Mucosa of stomach (tissue), 1 donor: ENCODE measurements at regions not wholly inside any gene's neighbourhood (a gene's known extent, or its start where the extent isn't known, plus 50 kb on each side); places are given as distances from the start of the nearest gene placed in this dataset.

Experiments
- H3K27me3 ChIP-seq: one replicate; pipeline ENCODE4 v1.7.0; 2013; ENCODE audit warnings: mild to moderate bottlenecking, low read length; ENCODE audit not compliant: control insufficient read depth, insufficient read depth
- H3K36me3 ChIP-seq: one replicate; pipeline ENCODE4 v1.7.0; 2013; ENCODE audit warnings: low read length; ENCODE audit not compliant: control insufficient read depth, insufficient read depth
- H3K4me1 ChIP-seq: one replicate; pipeline ENCODE4 v1.7.0; 2013; ENCODE audit warnings: mild to moderate bottlenecking, low read length; ENCODE audit not compliant: control insufficient read depth, insufficient read depth
- H3K4me3 ChIP-seq: one replicate; pipeline ENCODE4 v1.7.0; 2013; ENCODE audit warnings: low read length
- H3K9ac ChIP-seq: one replicate; pipeline ENCODE4 v1.7.0; 2013; ENCODE audit warnings: mild to moderate bottlenecking, low read length, moderate library complexity
- H3K9me3 ChIP-seq: one replicate; pipeline ENCODE4 v1.7.0; 2013; ENCODE audit warnings: mild to moderate bottlenecking, low read length, moderate library complexity; ENCODE audit not compliant: control insufficient read depth
- donor health status: Pancreatic carcinoma.

- Histone ChIP-seq H3K4me1 (peaks cover 10% of the 10 kb centered on the region), H3K4me3 (no peak overlapping the region), H3K36me3 (no peaks in the 10 kb centered on the region), H3K9me3 (no peaks in the 10 kb centered on the region), H3K9ac (no peak overlapping the region), H3K27me3 (no peaks in the 10 kb centered on the region)
Observed at GRCh38 chr6:155599561-155599960, 143.9 kb upstream of the NOX3 start.

- H3K4me3 ChIP-seq: no peak overlapping the region
- peaks cover 7% of the 10 kb centered on the region for H3K4me1 ChIP-seq
- H3K9ac ChIP-seq: no peak overlapping the region
- H3K27me3 ChIP-seq: no peaks in the 10 kb centered on the region
- H3K36me3 ChIP-seq: no peaks in the 10 kb centered on the region
- no peaks in the 10 kb centered on the region for H3K9me3 ChIP-seq
Observed at GRCh38 chr6:155599160-155599559, 143.5 kb upstream of the NOX3 start.

- H3K9me3 ChIP-seq: no peaks in the 10 kb centered on the region
- no peaks in the 10 kb centered on the region for H3K27me3 ChIP-seq
- no peaks in the 10 kb centered on the region for H3K36me3 ChIP-seq
- no peak overlapping the region for H3K9ac ChIP-seq
- H3K4me1 ChIP-seq: peaks cover 7% of the 10 kb centered on the region
- H3K4me3 ChIP-seq: no peak overlapping the region
Observed at GRCh38 chr6:155595284-155595683, 139.6 kb upstream of the NOX3 start.

- no peaks in the 10 kb centered on the region for H3K27me3 ChIP-seq
- no peaks in the 10 kb centered on the region for H3K4me1 ChIP-seq
- H3K9me3 ChIP-seq: no peaks in the 10 kb centered on the region
- H3K36me3 ChIP-seq: no peaks in the 10 kb centered on the region
- H3K4me3 ChIP-seq: no peak overlapping the region
- H3K9ac ChIP-seq: no peak overlapping the region
Observed at GRCh38 chr6:155591741-155592140, 136.1 kb upstream of the NOX3 start.

- no peaks in the 10 kb centered on the region for H3K36me3 ChIP-seq
- H3K9me3 ChIP-seq: no peaks in the 10 kb centered on the region
- no peak overlapping the region for H3K4me3 ChIP-seq
- peaks cover 4% of the 10 kb centered on the region for H3K4me1 ChIP-seq
- no peak overlapping the region for H3K9ac ChIP-seq
- no peaks in the 10 kb centered on the region for H3K27me3 ChIP-seq
Observed at GRCh38 chr6:155589190-155589589, 133.6 kb upstream of the NOX3 start.

GRCh38 chr6:155587817-155588216, 132.2 kb upstream of the NOX3 start:
- no peaks in the 10 kb centered on the region for H3K9me3 ChIP-seq
- H3K36me3 ChIP-seq: no peaks in the 10 kb centered on the region
- H3K9ac ChIP-seq: no peak overlapping the region
- no peak overlapping the region for H3K4me3 ChIP-seq
- H3K4me1 ChIP-seq: peaks cover 16% of the 10 kb centered on the region
- no peaks in the 10 kb centered on the region for H3K27me3 ChIP-seq

- no peaks in the 10 kb centered on the region for H3K27me3 ChIP-seq
- no peaks in the 10 kb centered on the region for H3K36me3 ChIP-seq
- no peak overlapping the region for H3K9ac ChIP-seq
- peaks cover 22% of the 10 kb centered on the region for H3K4me1 ChIP-seq
- H3K9me3 ChIP-seq: no peaks in the 10 kb centered on the region
- no peak overlapping the region for H3K4me3 ChIP-seq
Observed at GRCh38 chr6:155586090-155586489, 130.5 kb upstream of the NOX3 start.

- Histone ChIP-seq H3K4me1 (peaks cover 22% of the 10 kb centered on the region), H3K36me3 (no peaks in the 10 kb centered on the region), H3K27me3 (no peaks in the 10 kb centered on the region), H3K9me3 (no peaks in the 10 kb centered on the region), H3K4me3 (no peak overlapping the region), H3K9ac (no peak overlapping the region)
Observed at GRCh38 chr6:155584006-155584405, 128.4 kb upstream of the NOX3 start.

GRCh38 chr6:155582016-155582991, 126.7 kb upstream of the NOX3 start:
- peaks cover 22% of the 10 kb centered on the region for H3K4me1 ChIP-seq
- no peak overlapping the region for H3K4me3 ChIP-seq
- H3K9ac ChIP-seq: no peak overlapping the region
- H3K27me3 ChIP-seq: no peaks in the 10 kb centered on the region
- no peaks in the 10 kb centered on the region for H3K9me3 ChIP-seq
- H3K36me3 ChIP-seq: no peaks in the 10 kb centered on the region

GRCh38 chr6:155580904-155581303, 125.3 kb upstream of the NOX3 start:
- Histone ChIP-seq H3K4me1 (peaks cover 22% of the 10 kb centered on the region), H3K27me3 (no peaks in the 10 kb centered on the region), H3K36me3 (no peaks in the 10 kb centered on the region), H3K9ac (no peak overlapping the region), H3K4me3 (no peak overlapping the region), H3K9me3 (no peaks in the 10 kb centered on the region)

GRCh38 chr6:155578251-155578650, 122.6 kb upstream of the NOX3 start:
- no peak overlapping the region for H3K4me3 ChIP-seq
- no peaks in the 10 kb centered on the region for H3K27me3 ChIP-seq

GRCh38 chr6:155561966-155562364, 106.3 kb upstream of the NOX3 start:
- Histone ChIP-seq H3K27me3 (no peaks in the 10 kb centered on the region), H3K9ac (no peak overlapping the region), H3K4me3 (no peak overlapping the region), H3K36me3 (no peaks in the 10 kb centered on the region), H3K4me1 (no peaks in the 10 kb centered on the region), H3K9me3 (no peaks in the 10 kb centered on the region)

More at GRCh38 chr6:155578251-155578650, 122.6 kb upstream of the NOX3 start:
- Histone ChIP-seq H3K4me1 (peaks cover 9% of the 10 kb centered on the region), H3K9me3 (no peaks in the 10 kb centered on the region), H3K9ac (no peak overlapping the region), H3K36me3 (no peaks in the 10 kb centered on the region)
